ENCODE measurements at regions not wholly inside any gene's neighbourhood (a gene's known extent, or its start where the extent isn't known, plus 50 kb on each side); places are given as distances from the start of the nearest gene placed in this dataset.

GRCh38 chr15:39188930-39189329 lies 391.9 kb upstream of the THBS1 start:
- Histone ChIP-seq H3K56ac (replicated peaks; ENCODE audit: insufficient read length, low read depth, low read length) (no peak overlapping the region), H2BK12ac (ENCODE audit: low read depth, low read length) (no peak overlapping the region), H3K27ac (ENCODE audit: low read depth, low read length) (no peak overlapping the region), H3K18ac (ENCODE audit: extremely low read depth, low read length) (no peak overlapping the region), H2AFZ (ENCODE audit: low read length) (no peak overlapping the region), H3K4ac (replicated peaks; ENCODE audit: insufficient read length, low read depth, low read length) (no peak overlapping the region), H4K20me1 (replicated peaks in 1 of 2; ENCODE audit: control insufficient read depth in 1 of 2, insufficient read depth in 2 of 2, low read length in 2 of 2) (no peaks in the 10 kb centered on the region), H2BK15ac (ENCODE audit: low read length) (no peak overlapping the region), H3K23me2 (ENCODE audit: low read depth, low read length) (no peaks in the 10 kb centered on the region), H3K79me1 (ENCODE audit: low read depth, low read length) (no peaks in the 10 kb centered on the region), H3K14ac (ENCODE audit: insufficient read length) (no peak overlapping the region), H4K8ac (ENCODE audit: extremely low read depth, insufficient read depth, low read length) (no peak overlapping the region), H4K5ac (ENCODE audit: insufficient read length, low read depth, low read length) (no peak overlapping the region), H3K4me3 (ENCODE audit: extremely low read depth in 1 of 4, insufficient read depth in 2 of 4, low read depth in 3 of 4, low read length in 4 of 4) (no peak overlapping the region), H3K36me3 (ENCODE audit: control insufficient read depth in 2 of 4, insufficient read depth in 4 of 4, low read length in 3 of 4) (no peaks in the 10 kb centered on the region), H3K9me3 (ENCODE audit: insufficient read depth in 2 of 2, low read depth in 1 of 2, low read length in 1 of 2) (no peaks in the 10 kb centered on the region), H3K27me3 (replicated peaks in 1 of 4; ENCODE audit: control insufficient read depth in 3 of 4, extremely low read depth in 1 of 4, insufficient read depth in 3 of 4, low read length in 3 of 4) (no peaks in the 10 kb centered on the region), H2BK120ac (replicated peaks; ENCODE audit: low read depth, low read length) (no peak overlapping the region), H4K91ac (replicated peaks; ENCODE audit: insufficient read length, low read length) (no peak overlapping the region), H2BK5ac (ENCODE audit: low read depth, low read length) (no peak overlapping the region), H2AK5ac (ENCODE audit: low read depth, low read length) (no peak overlapping the region), H3K9ac (replicated peaks in 1 of 4; ENCODE audit: extremely low read depth in 1 of 4, low read depth in 3 of 4, low read length in 3 of 4) (no peak overlapping the region), H3K79me2 (ENCODE audit: control insufficient read depth in 1 of 2, insufficient read depth in 2 of 2, low read length in 2 of 2) (no peaks in the 10 kb centered on the region), H3K23ac (ENCODE audit: insufficient read length) (no peak overlapping the region), H2BK20ac (ENCODE audit: low read length) (no peak overlapping the region), H3K4me2 (ENCODE audit: insufficient read depth in 1 of 2, low read depth in 2 of 2, low read length in 2 of 2) (no peak overlapping the region), H3K4me1 (replicated peaks in 1 of 4; ENCODE audit: control insufficient read depth in 3 of 4, insufficient read depth in 4 of 4, low read length in 3 of 4) (no peaks in the 10 kb centered on the region)
- POLR2A ChIA-PET (ENCODE audit: partially characterized antibody), result no interaction called here
- CTCF ChIA-PET (ENCODE audit: partially characterized antibody), result interaction anchor here (0.8 kb wide), 1 partner anchor 16 kb away, joined by 3 read pairs; no protein-coding TSS in a partner anchor
- FAIRE-seq (no peak), DNase-seq (ENCODE audit: low read depth in 1 of 2, low spot score in 2 of 2) (no peak)
- WGBS, 2 experiments (ENCODE audit: extremely low coverage in 1 of 2, insufficient coverage in 1 of 2, insufficient read length in 1 of 2, insufficient replicate concordance in 2 of 2, low coverage in 1 of 2, low lambda C conversion rate in 2 of 2, missing lambda C conversion rate in 1 of 2), result 95% methylated on average over 3 of the region's 3 CpGs; no CpG with 5 or more reads in 1 of the 2 experiments
- TF ChIP-seq SIN3A (conservative IDR thresholded peaks at IDR 0.05 in 1 of 2, IDR thresholded peaks at IDR 0.05 in 1 of 2; ENCODE audit: low read depth in 1 of 2, low read length in 2 of 2), result no peak
- no peak for TF ChIP-seq KDM1A (IDR thresholded peaks at IDR 0.05; ENCODE audit: borderline replicate concordance, low read length)
- TF ChIP-seq TAF7 (optimal IDR thresholded peaks at IDR 0.05; ENCODE audit: borderline replicate concordance, low read depth, low read length), result no peak
- no peak for TF ChIP-seq SP1 (IDR thresholded peaks at IDR 0.05; ENCODE audit: low read depth, low read length)
- TF ChIP-seq USF2 (IDR thresholded peaks at IDR 0.05; ENCODE audit: low read length), result no peak
- TF ChIP-seq E2F6 (IDR thresholded peaks at IDR 0.05), result no peak
- no peak for TF ChIP-seq CREB1 (IDR thresholded peaks at IDR 0.05)
- no peak for TF ChIP-seq BCL11A (IDR thresholded peaks at IDR 0.05; ENCODE audit: low read depth in 2 of 2, low read length in 2 of 2)
- TF ChIP-seq RXRA (IDR thresholded peaks at IDR 0.05; ENCODE audit: insufficient read depth, low read depth, low read length), result no peak
- TF ChIP-seq CTCF (IDR thresholded peaks at IDR 0.05; ENCODE audit: control extremely low read depth in 1 of 3, insufficient read depth in 1 of 3, low read depth in 1 of 3, low read length in 3 of 3), result no peak
- TF ChIP-seq POLR2AphosphoS5 (IDR thresholded peaks at IDR 0.05; ENCODE audit: low read depth, low read length), result no peak
